Duodenal mucosa (tissue), 2 donors: ENCODE measurements at regions not wholly inside any gene's neighbourhood (a gene's known extent, or its start where the extent isn't known, plus 50 kb on each side); places are given as distances from the start of the nearest gene placed in this dataset.

Source experiments
- H3K27ac ChIP-seq: one replicate; pipeline ENCODE4 v1.7.0; 2013; ENCODE audit warnings: low read depth, low read length
- H3K27me3 ChIP-seq, 2 donors: one replicate each; pipeline ENCODE4 v1.7.0; 2013; ENCODE audit warnings: low read length in 2 of 2, control low read depth in 1 of 2; ENCODE audit not compliant: insufficient read depth in 2 of 2, control insufficient read depth in 1 of 2
- H3K36me3 ChIP-seq, 2 donors: one replicate each; pipeline ENCODE4 v1.7.0; 2013; ENCODE audit warnings: low read length in 2 of 2, control low read depth in 1 of 2; ENCODE audit not compliant: insufficient read depth in 2 of 2, control insufficient read depth in 1 of 2
- H3K4me1 ChIP-seq, 2 donors: one replicate each; pipeline ENCODE4 v1.7.0; 2013; ENCODE audit warnings: low read length in 2 of 2, control low read depth in 1 of 2; ENCODE audit not compliant: insufficient read depth in 2 of 2, control insufficient read depth in 1 of 2
- H3K4me3 ChIP-seq, 2 donors: one replicate each; pipeline ENCODE4 v1.7.0; 2013; ENCODE audit warnings: low read length in 2 of 2, low read depth in 1 of 2
- H3K9ac ChIP-seq, 2 donors: one replicate each; pipeline ENCODE4 v1.7.0; 2013; ENCODE audit warnings: low read length in 2 of 2, low read depth in 1 of 2
- H3K9me3 ChIP-seq, 2 donors: one replicate each; pipeline ENCODE4 v1.7.0; 2013; ENCODE audit warnings: low read length in 2 of 2, control low read depth in 1 of 2; ENCODE audit not compliant: control insufficient read depth in 1 of 2

DNA sequence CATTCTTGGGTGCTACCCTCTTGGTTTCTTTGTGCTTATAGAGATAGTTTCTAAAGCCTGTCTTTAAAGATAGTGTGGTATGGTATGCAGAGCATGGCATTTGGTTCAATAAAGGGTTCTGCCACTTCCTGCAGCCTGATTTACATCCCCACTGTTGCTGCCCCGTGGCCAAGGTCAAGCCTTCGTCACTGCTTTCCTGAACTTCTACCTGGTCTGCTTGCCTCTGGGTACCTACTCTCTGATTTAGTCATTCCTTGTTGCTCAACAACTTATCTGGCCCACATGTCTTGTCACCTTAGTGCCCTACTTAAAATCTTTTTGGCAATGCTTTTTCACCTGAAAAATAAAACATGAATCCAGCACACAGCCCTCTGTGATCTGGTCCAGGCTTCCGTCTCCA lies 352.9 kb downstream of the LPIN1 start:
- no peaks in the 10 kb centered on the region for H3K4me1 ChIP-seq
- no peak overlapping the region for H3K9ac ChIP-seq
- no peaks in the 10 kb centered on the region for H3K27me3 ChIP-seq
- H3K27ac ChIP-seq = no peak overlapping the region
- H3K36me3 ChIP-seq = no peaks in the 10 kb centered on the region
- no peaks in the 10 kb centered on the region for H3K9me3 ChIP-seq
- no peak overlapping the region for H3K4me3 ChIP-seq

DNA sequence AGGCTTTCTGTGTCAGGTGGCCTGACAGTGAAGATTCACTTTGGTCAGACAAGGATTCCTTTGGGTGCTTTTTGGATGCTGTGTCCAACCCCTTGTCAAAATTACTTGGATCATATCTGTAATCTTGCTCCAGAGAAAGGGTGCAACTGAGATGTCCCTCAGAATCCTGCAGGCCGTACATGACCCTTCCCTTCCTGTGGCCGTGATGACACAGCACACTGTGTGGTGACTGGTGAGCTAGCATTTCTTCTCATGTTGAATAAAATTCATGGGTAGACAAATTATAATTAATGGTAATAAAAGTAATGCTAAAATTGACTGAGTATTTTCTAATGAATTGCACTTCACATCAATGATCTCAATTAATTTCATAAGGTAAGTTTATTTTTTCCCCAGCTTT lies 356.2 kb downstream of the LPIN1 start:
- H3K27ac ChIP-seq = no peak overlapping the region
- no peaks in the 10 kb centered on the region for H3K36me3 ChIP-seq
- no peaks in the 10 kb centered on the region for H3K27me3 ChIP-seq
- no peaks in the 10 kb centered on the region for H3K9me3 ChIP-seq
- H3K4me1 ChIP-seq = no peaks in the 10 kb centered on the region
- no peak overlapping the region for H3K9ac ChIP-seq
- no peak overlapping the region for H3K4me3 ChIP-seq

DNA sequence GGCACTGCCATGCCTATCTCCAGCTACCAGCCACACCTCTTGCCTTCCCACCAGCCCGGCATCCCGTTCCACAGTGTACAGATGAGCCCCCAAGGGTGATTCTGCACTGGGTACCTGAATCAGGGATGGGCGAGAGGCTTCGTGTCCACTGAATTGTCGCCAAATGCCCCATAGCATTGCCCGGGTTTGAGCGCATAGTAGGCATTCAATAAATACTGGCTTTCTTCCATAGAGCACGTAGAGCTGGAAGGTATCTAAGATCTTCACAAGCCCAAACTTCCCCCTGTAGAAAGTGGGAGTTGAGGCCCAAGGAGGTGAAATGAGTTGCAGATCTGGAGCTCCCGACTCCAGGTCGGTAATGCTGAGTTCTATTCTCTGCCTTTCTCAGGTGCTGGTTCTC lies 358.7 kb downstream of the LPIN1 start:
- Histone ChIP-seq H3K36me3 (no peaks in the 10 kb centered on the region), H3K27ac (no peak overlapping the region), H3K4me1 (peaks cover 0 to 3% of the 10 kb centered on the region in 2 donors), H3K27me3 (no peaks in the 10 kb centered on the region), H3K9ac (no peak overlapping the region), H3K4me3 (no peak overlapping the region), H3K9me3 (no peaks in the 10 kb centered on the region)

DNA sequence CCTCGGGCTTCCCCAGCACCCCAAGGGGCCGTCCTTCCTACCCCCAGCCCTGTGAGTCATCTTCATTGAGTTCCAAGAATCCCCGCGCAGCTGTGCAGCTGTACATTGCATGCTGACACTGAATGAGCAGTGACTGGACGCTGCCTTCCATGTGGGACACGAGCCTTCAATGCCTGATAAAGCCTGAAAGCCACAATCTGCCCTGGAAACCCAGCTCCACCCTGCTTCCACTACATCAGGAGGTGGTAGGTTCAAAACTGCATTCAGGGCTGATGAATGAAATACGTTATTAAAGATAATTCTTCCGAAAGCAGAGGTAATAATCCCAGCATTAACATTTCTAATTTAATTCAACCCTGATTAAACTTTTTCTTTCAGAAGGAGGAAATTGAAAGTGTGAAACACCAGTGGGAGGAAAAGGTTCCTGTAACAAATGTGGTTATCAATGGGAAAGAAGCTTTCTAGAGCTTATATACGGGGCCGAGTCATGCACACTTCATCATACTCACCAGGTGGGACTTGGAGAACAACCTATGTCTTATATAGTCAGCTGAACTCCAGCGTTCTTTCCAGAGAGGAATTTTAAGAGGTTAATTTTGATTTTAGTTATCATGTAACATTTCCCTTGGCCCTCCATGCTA lies 360.1 kb downstream of the LPIN1 start:
- no peaks in the 10 kb centered on the region for H3K27me3 ChIP-seq
- H3K27ac ChIP-seq = no peak overlapping the region
- H3K4me3 ChIP-seq = no peak overlapping the region
- no peaks in the 10 kb centered on the region for H3K9me3 ChIP-seq
- H3K36me3 ChIP-seq = no peaks in the 10 kb centered on the region
- H3K9ac ChIP-seq = no peak overlapping the region
- H3K4me1 ChIP-seq = peaks cover 0 to 6% of the 10 kb centered on the region in 2 donors

DNA sequence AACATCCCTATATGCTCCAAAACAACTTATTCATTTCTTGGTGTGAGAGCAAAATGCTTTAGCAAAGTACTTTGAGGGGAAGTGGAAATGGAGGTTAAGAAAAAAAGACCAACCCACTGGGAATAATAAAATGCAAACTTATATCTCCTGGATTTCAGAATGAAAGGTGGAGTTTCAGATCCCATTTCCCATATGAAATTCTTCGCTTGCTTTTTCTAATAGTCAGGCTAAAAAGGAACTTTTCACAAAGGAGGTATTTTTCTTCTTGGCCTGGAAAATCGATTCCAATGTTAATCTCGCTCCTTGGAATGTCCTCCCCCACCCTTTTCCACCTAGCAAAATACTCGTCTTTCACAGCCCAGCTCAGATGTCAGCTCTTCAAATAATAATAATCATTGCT lies 360.9 kb downstream of the LPIN1 start:
- no peaks in the 10 kb centered on the region for H3K9me3 ChIP-seq
- no peak overlapping the region for H3K27ac ChIP-seq
- peaks cover 0 to 6% of the 10 kb centered on the region in 2 donors for H3K4me1 ChIP-seq
- H3K4me3 ChIP-seq = no peak overlapping the region
- no peak overlapping the region for H3K9ac ChIP-seq
- no peaks in the 10 kb centered on the region for H3K36me3 ChIP-seq
- H3K27me3 ChIP-seq = no peaks in the 10 kb centered on the region

DNA sequence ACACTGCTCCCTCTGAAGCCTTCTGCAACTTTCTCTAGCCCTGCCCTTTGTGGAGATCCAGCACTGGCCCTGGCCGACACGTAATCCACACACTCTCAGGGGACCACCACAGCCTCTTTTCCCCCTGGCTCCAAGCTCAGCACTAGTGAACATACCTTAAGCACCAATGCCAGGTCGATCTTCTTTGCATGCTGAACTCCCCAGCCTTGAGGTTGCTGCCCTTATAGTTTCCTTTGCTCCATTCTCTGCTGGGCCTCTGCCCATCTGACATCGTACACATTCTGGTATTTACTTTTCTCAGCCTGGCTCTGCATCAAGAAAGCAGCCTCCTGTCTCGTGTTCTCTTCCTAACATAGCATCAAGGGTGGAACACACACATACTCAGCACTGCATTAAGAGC lies 361.5 kb downstream of the LPIN1 start:
- Histone ChIP-seq H3K36me3 (no peaks in the 10 kb centered on the region), H3K27me3 (no peaks in the 10 kb centered on the region), H3K4me1 (peaks cover 0 to 6% of the 10 kb centered on the region in 2 donors), H3K9ac (no peak overlapping the region), H3K27ac (no peak overlapping the region), H3K9me3 (no peaks in the 10 kb centered on the region), H3K4me3 (no peak overlapping the region)

DNA sequence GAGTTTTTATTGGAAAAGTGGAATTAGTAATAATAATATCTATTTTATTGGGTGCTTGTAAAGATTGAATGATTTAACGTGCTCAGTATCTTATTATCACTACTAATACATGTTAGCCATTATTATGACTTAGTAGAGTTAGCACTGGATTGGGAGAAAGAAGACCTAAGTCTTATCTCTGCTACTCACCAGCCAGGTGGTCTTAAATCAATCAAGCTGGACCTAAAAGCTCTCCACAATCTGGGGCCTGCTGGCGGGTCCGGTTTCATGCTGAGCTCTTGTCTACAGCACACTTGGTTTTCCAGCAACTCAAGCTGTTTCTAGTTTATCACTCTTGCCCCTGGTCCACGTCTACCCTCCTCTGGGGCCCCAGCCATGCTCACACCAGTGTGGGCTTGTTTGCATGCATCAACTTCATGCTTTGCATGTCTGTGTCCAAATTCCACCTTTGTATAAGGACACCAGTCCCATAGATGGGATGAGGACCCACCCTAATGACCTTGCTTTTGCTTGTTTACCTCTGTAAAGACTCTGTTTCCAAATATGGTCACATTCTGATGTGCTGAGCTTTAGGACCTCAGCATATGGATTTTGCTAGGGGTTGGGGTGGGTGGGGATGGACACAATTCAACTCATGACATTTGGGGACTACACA lies 363.1 kb downstream of the LPIN1 start:
- H3K9me3 ChIP-seq = no peaks in the 10 kb centered on the region
- no peak overlapping the region for H3K27ac ChIP-seq
- no peak overlapping the region for H3K9ac ChIP-seq
- H3K36me3 ChIP-seq = no peaks in the 10 kb centered on the region
- H3K4me1 ChIP-seq = peaks cover 0 to 6% of the 10 kb centered on the region in 2 donors
- no peak overlapping the region for H3K4me3 ChIP-seq
- no peaks in the 10 kb centered on the region for H3K27me3 ChIP-seq

DNA sequence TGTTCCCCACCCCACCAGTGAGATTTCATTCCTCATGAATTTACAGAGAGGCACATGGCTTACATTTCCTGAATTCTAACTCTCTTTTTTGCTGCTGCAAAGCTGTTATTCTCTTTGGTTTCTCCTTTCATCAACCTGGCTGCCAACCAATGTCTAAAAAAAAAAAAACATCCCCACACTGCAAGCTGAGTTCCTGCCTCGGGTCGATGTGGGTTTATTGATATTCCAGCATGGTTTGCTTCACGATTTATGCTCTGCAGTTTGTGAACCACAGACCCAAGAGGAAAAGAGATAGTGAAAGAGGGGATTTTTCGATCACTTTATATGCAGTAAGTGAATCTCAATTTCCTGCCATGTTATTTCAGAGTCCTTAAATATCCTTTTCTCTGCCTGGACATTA lies 363.6 kb downstream of the LPIN1 start:
- no peak overlapping the region for H3K4me3 ChIP-seq
- H3K27ac ChIP-seq = no peak overlapping the region
- no peaks in the 10 kb centered on the region for H3K27me3 ChIP-seq
- H3K9me3 ChIP-seq = no peaks in the 10 kb centered on the region
- no peak overlapping the region for H3K9ac ChIP-seq
- H3K4me1 ChIP-seq = peaks cover 0 to 6% of the 10 kb centered on the region in 2 donors
- H3K36me3 ChIP-seq = no peaks in the 10 kb centered on the region

DNA sequence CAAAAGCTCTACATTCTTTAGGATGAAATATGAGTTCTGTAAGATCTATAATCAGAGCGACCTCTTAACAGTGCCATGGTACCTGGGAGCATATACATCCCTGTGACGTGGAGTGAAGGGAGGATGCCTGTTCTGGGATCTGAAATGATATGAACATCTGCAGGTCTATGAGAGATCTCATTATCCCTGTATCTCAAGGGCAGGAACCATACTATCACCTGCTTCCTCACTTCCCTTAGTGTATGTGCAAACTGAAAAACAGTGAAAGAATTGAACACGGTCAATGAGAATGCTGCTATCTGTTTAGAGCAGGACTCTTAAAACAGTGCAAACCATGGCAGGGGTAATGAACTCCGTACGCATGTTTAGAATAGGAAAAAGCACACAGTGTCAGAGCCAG lies 364.0 kb downstream of the LPIN1 start:
- no peak overlapping the region for H3K4me3 ChIP-seq
- H3K27me3 ChIP-seq = no peaks in the 10 kb centered on the region
- no peaks in the 10 kb centered on the region for H3K9me3 ChIP-seq
- no peaks in the 10 kb centered on the region for H3K36me3 ChIP-seq
- peaks cover 0 to 6% of the 10 kb centered on the region in 2 donors for H3K4me1 ChIP-seq
- no peak overlapping the region for H3K9ac ChIP-seq
- no peak overlapping the region for H3K27ac ChIP-seq

DNA sequence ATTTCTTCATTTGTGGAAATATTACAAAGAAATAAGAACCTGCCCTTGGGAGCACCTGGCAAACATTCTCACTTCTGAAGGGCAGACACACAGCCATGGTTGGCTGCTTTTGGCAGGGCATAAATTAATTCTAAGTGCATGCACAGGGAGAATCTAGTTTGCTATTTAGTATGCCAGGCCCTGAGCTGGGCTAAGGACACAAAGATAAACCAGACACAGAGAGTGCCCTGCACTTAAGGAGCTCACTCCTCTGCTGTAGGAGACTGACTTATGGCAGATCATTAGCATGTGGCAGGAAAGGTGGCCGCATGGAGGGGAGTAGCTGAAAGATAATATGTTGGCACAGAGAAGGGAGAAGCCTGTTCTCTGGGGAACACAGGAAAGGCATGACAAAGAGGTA lies 367.0 kb downstream of the LPIN1 start:
- H3K27me3 ChIP-seq = no peaks in the 10 kb centered on the region
- no peak overlapping the region for H3K4me3 ChIP-seq
- no peaks in the 10 kb centered on the region for H3K36me3 ChIP-seq
- peaks cover 0 to 6% of the 10 kb centered on the region in 2 donors for H3K4me1 ChIP-seq
- no peak overlapping the region for H3K27ac ChIP-seq
- no peaks in the 10 kb centered on the region for H3K9me3 ChIP-seq
- no peak overlapping the region for H3K9ac ChIP-seq
